ENCODE measurements at regions not wholly inside any gene's neighbourhood (a gene's known extent, or its start where the extent isn't known, plus 50 kb on each side); places are given as distances from the start of the nearest gene placed in this dataset.

GRCh38 chr4:149870008-149870407, 54.4 kb upstream of the IQCM start:
- H3K27ac Mint-ChIP-seq, result no peak overlapping the region
- no peaks in the 10 kb centered on the region for H3K27me3 Mint-ChIP-seq (ENCODE audit: low read depth)
- H3K9me3 Mint-ChIP-seq, result peaks cover 2% of the 10 kb centered on the region
- no peak overlapping the region for H3K4me3 Mint-ChIP-seq
- intact Hi-C loops (cut with micrococcal nuclease), result no loop called here
- no peaks in the 10 kb centered on the region for H3K36me3 Mint-ChIP-seq (ENCODE audit: low read depth)
- CTCF ChIA-PET, result no interaction called here
- no peak for DNase-seq
- H3K4me1 Mint-ChIP-seq (ENCODE audit: low read depth), result no peaks in the 10 kb centered on the region

GRCh38 chr4:149881744-149882143, 66.1 kb upstream of the IQCM start:
- H3K36me3 Mint-ChIP-seq (ENCODE audit: low read depth), result no peaks in the 10 kb centered on the region
- DNase-seq, result no peak
- no peaks in the 10 kb centered on the region for H3K9me3 Mint-ChIP-seq
- intact Hi-C loops (cut with micrococcal nuclease), result no loop called here
- peaks cover 6% of the 10 kb centered on the region for H3K27me3 Mint-ChIP-seq (ENCODE audit: low read depth)
- H3K4me3 Mint-ChIP-seq, result no peak overlapping the region
- H3K4me1 Mint-ChIP-seq (ENCODE audit: low read depth), result no peaks in the 10 kb centered on the region
- no peak overlapping the region for H3K27ac Mint-ChIP-seq
- CTCF ChIA-PET, result no interaction called here

- H3K36me3 Mint-ChIP-seq (ENCODE audit: low read depth), result no peaks in the 10 kb centered on the region
- CTCF ChIA-PET, result no interaction called here
- H3K27ac Mint-ChIP-seq, result no peak overlapping the region
- intact Hi-C loops (cut with micrococcal nuclease), result no loop called here
- H3K27me3 Mint-ChIP-seq (ENCODE audit: low read depth), result peaks cover 6% of the 10 kb centered on the region
- H3K4me3 Mint-ChIP-seq, result no peak overlapping the region
- H3K4me1 Mint-ChIP-seq (ENCODE audit: low read depth), result no peaks in the 10 kb centered on the region
- H3K9me3 Mint-ChIP-seq, result no peaks in the 10 kb centered on the region
- DNase-seq, result no peak
These were observed 66.6 kb upstream of the IQCM start for GRCh38 chr4:149882251-149882650.

GRCh38 chr4:149884046-149884445, 68.4 kb upstream of the IQCM start:
- no peak overlapping the region for H3K4me3 Mint-ChIP-seq
- no peaks in the 10 kb centered on the region for H3K9me3 Mint-ChIP-seq
- H3K27ac Mint-ChIP-seq, result no peak overlapping the region
- no peaks in the 10 kb centered on the region for H3K36me3 Mint-ChIP-seq (ENCODE audit: low read depth)
- H3K27me3 Mint-ChIP-seq (ENCODE audit: low read depth), result peaks cover 6% of the 10 kb centered on the region
- no peak for DNase-seq
- intact Hi-C loops (cut with micrococcal nuclease), result no loop called here
- CTCF ChIA-PET, result interaction anchor here (0.5 kb wide), 1 partner anchor 38 kb away, joined by 4 read pairs; no protein-coding TSS in a partner anchor
- no peaks in the 10 kb centered on the region for H3K4me1 Mint-ChIP-seq (ENCODE audit: low read depth)

GRCh38 chr4:149884529-149885181, 69.0 kb upstream of the IQCM start:
- Mint-ChIP-seq H3K4me3 (no peak overlapping the region), H3K27ac (no peak overlapping the region), H3K4me1 (ENCODE audit: low read depth) (no peaks in the 10 kb centered on the region), H3K9me3 (no peaks in the 10 kb centered on the region), H3K36me3 (ENCODE audit: low read depth) (no peaks in the 10 kb centered on the region), H3K27me3 (ENCODE audit: low read depth) (peaks cover 4% of the 10 kb centered on the region)
- no peak for DNase-seq
- intact Hi-C loops (cut with micrococcal nuclease), result no loop called here
- CTCF ChIA-PET, result no interaction called here

- Mint-ChIP-seq H3K27ac (no peak overlapping the region), H3K4me3 (no peak overlapping the region), H3K9me3 (no peaks in the 10 kb centered on the region), H3K36me3 (ENCODE audit: low read depth) (no peaks in the 10 kb centered on the region), H3K4me1 (ENCODE audit: low read depth) (no peaks in the 10 kb centered on the region), H3K27me3 (ENCODE audit: low read depth) (no peaks in the 10 kb centered on the region)
- intact Hi-C loops (cut with micrococcal nuclease), result no loop called here
- no peak for DNase-seq
- CTCF ChIA-PET, result no interaction called here
These were observed 70.3 kb upstream of the IQCM start for GRCh38 chr4:149885896-149886295.

- Mint-ChIP-seq H3K36me3 (ENCODE audit: low read depth) (no peaks in the 10 kb centered on the region), H3K9me3 (no peaks in the 10 kb centered on the region), H3K4me1 (ENCODE audit: low read depth) (no peaks in the 10 kb centered on the region), H3K4me3 (no peak overlapping the region), H3K27ac (no peak overlapping the region), H3K27me3 (ENCODE audit: low read depth) (no peaks in the 10 kb centered on the region)
- CTCF ChIA-PET, result no interaction called here
- intact Hi-C loops (cut with micrococcal nuclease), result no loop called here
- no peak for DNase-seq
These were observed 71.3 kb upstream of the IQCM start for GRCh38 chr4:149886786-149887490.

GRCh38 chr4:149889991-149890390, 74.3 kb upstream of the IQCM start:
- CTCF ChIA-PET, result no interaction called here
- Mint-ChIP-seq H3K36me3 (ENCODE audit: low read depth) (no peaks in the 10 kb centered on the region), H3K9me3 (no peaks in the 10 kb centered on the region), H3K27me3 (ENCODE audit: low read depth) (no peaks in the 10 kb centered on the region), H3K4me1 (ENCODE audit: low read depth) (no peaks in the 10 kb centered on the region), H3K27ac (no peak overlapping the region), H3K4me3 (no peak overlapping the region)
- intact Hi-C loops (cut with micrococcal nuclease), result no loop called here
- DNase-seq, result no peak

GRCh38 chr4:149890531-149890930, 74.9 kb upstream of the IQCM start:
- intact Hi-C loops (cut with micrococcal nuclease), result no loop called here
- Mint-ChIP-seq H3K27me3 (ENCODE audit: low read depth) (no peaks in the 10 kb centered on the region), H3K9me3 (no peaks in the 10 kb centered on the region), H3K36me3 (ENCODE audit: low read depth) (no peaks in the 10 kb centered on the region), H3K4me1 (ENCODE audit: low read depth) (no peaks in the 10 kb centered on the region), H3K27ac (no peak overlapping the region), H3K4me3 (no peak overlapping the region)
- CTCF ChIA-PET, result no interaction called here
- no peak for DNase-seq

- Mint-ChIP-seq H3K27me3 (ENCODE audit: low read depth) (no peaks in the 10 kb centered on the region), H3K36me3 (ENCODE audit: low read depth) (no peaks in the 10 kb centered on the region), H3K9me3 (no peaks in the 10 kb centered on the region), H3K4me1 (ENCODE audit: low read depth) (no peaks in the 10 kb centered on the region), H3K27ac (no peak overlapping the region), H3K4me3 (no peak overlapping the region)
- DNase-seq, result no peak
- CTCF ChIA-PET, result no interaction called here
- intact Hi-C loops (cut with micrococcal nuclease), result no loop called here
These were observed 75.8 kb upstream of the IQCM start for GRCh38 chr4:149891426-149891825.

- Mint-ChIP-seq H3K9me3 (no peaks in the 10 kb centered on the region), H3K4me1 (ENCODE audit: low read depth) (no peaks in the 10 kb centered on the region), H3K4me3 (no peak overlapping the region), H3K27ac (no peak overlapping the region), H3K27me3 (ENCODE audit: low read depth) (no peaks in the 10 kb centered on the region), H3K36me3 (ENCODE audit: low read depth) (no peaks in the 10 kb centered on the region)
- CTCF ChIA-PET, result interaction anchor here (0.6 kb wide), 2 partner anchors 97 to 607 kb away, joined by 3 read pairs; no protein-coding TSS in a partner anchor
- intact Hi-C loops (cut with micrococcal nuclease), result loop anchor here (2.0 to 5.0 kb wide), 2 partner anchors 526 to 1469 kb away; no protein-coding TSS in a partner anchor
- no peak for DNase-seq
These were observed 80.8 kb upstream of the IQCM start for GRCh38 chr4:149896432-149896831.

GRCh38 chr4:149897783-149898182, 82.1 kb upstream of the IQCM start:
- no peaks in the 10 kb centered on the region for H3K36me3 Mint-ChIP-seq (ENCODE audit: low read depth)
- no peak overlapping the region for H3K4me3 Mint-ChIP-seq
- DNase-seq, result no peak
- no peaks in the 10 kb centered on the region for H3K9me3 Mint-ChIP-seq
- no peaks in the 10 kb centered on the region for H3K4me1 Mint-ChIP-seq (ENCODE audit: low read depth)
- CTCF ChIA-PET, result no interaction called here
- no peak overlapping the region for H3K27ac Mint-ChIP-seq
- intact Hi-C loops (cut with micrococcal nuclease), result loop anchor here (2.0 to 5.0 kb wide), 2 partner anchors 527 to 1470 kb away; no protein-coding TSS in a partner anchor
- H3K27me3 Mint-ChIP-seq (ENCODE audit: low read depth), result no peaks in the 10 kb centered on the region

- DNase-seq, result no peak
- Mint-ChIP-seq H3K9me3 (no peaks in the 10 kb centered on the region), H3K27ac (no peak overlapping the region), H3K4me1 (ENCODE audit: low read depth) (no peaks in the 10 kb centered on the region), H3K4me3 (no peak overlapping the region), H3K36me3 (ENCODE audit: low read depth) (no peaks in the 10 kb centered on the region), H3K27me3 (ENCODE audit: low read depth) (no peaks in the 10 kb centered on the region)
- CTCF ChIA-PET, result no interaction called here
- intact Hi-C loops (cut with micrococcal nuclease), result no loop called here
These were observed 85.5 kb upstream of the IQCM start for GRCh38 chr4:149901128-149901527.

All from activated naive CD4-positive, alpha-beta T cell treated with anti-CD3 and anti-CD28 coated beads for 36 hours (primary cell).